Fibroblast of villous mesenchyme (primary cell): ENCODE measurements at regions not wholly inside any gene's neighbourhood (a gene's known extent, or its start where the extent isn't known, plus 50 kb on each side); places are given as distances from the start of the nearest gene placed in this dataset.

Experiments
- DNase-seq: peaks from one replicate; pipeline ENCODE4 v3.0.0-alpha.2; 2010; ENCODE audit warnings: low read depth
- H3K4me3 ChIP-seq: 2 replicates; pipeline ENCODE4 v1.5.1; 2011; ENCODE audit warnings: low read depth, mild to moderate bottlenecking, low read length
- CTCF ChIP-seq: IDR thresholded peaks from 2 replicates; pipeline ENCODE4 v1.5.1; 2012; ENCODE audit warnings: low read depth, mild to moderate bottlenecking, low read length; ENCODE audit not compliant: insufficient read depth

DNA sequence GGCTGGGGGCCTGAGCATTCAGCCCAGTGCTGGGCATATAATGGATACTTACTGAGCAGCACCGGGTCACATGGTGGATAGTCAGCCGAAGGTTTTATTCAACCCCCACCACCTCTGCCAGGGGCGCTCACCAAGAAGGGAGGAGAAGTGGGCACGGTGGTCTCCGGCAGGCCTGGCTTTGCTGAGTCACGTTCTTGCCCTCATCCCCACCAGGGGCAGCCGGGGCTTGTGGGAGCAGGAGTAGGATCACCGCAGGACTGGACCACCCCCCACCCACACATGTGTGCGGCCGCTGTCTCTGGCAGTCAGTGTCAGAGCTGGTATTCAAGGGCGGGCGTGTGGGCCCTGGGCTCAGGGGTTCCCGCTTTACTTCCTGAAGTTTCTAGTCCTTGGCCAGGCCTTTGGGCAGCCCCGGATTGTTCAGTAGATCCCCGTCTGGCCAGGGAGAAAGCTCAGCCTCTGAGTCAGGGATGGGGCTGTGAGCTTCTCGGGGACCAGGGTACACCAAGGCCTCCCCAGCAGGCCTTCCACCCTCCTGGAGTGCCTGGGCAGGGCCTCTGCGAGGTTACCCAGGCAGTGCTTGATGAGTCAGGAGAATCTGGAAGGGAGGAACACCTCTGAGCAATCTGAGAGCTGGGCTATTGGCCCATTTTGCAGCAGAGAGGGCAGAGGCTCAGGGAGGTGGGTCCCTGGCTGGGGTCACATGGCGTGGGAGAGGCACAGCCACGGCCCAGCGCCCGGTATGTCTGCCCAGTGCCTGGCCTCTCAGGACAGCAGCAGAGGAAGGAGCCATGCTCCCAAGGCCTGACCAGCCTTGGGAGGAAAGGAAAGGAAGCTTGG, 60.6 kb downstream of the RTL6 start:
- TF ChIP-seq CTCF = no peak
- DNase-seq = no peak
- H3K4me3 ChIP-seq = no peak overlapping the region

GRCh38 chr22:44436736-44437135, 61.3 kb downstream of the RTL6 start:
- DNase-seq = no peak
- H3K4me3 ChIP-seq = no peak overlapping the region
- TF ChIP-seq CTCF = no peak

DNA sequence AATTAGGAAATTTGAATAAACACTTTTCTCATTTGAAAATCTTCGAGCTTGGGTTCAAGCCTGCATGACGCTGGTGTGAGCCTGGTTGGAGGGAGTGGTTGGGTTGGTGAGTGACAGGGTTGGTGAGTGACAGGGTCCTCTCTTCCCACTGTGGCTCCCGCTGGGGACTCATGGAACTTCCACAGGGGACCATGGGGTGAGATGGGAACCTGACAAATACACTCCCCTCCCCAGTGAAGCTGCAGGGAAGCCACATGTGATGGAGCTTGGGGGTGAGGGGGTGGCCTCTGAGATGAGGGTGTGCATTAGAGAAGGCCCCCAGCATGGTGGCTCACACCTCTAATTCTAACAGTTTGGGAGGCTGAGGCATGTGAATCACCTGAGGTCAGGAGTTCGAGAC, 66.8 kb downstream of the RTL6 start:
- no peak for TF ChIP-seq CTCF
- no peak overlapping the region for H3K4me3 ChIP-seq
- DNase-seq = no peak

GRCh38 chr22:44430716-44431115, 67.3 kb downstream of the RTL6 start:
- DNase-seq = no peak
- H3K4me3 ChIP-seq = no peak overlapping the region
- no peak for TF ChIP-seq CTCF

GRCh38 chr22:44429941-44430587, 68.0 kb downstream of the RTL6 start:
- no peak for TF ChIP-seq CTCF
- H3K4me3 ChIP-seq = no peak overlapping the region
- DNase-seq = no peak

DNA sequence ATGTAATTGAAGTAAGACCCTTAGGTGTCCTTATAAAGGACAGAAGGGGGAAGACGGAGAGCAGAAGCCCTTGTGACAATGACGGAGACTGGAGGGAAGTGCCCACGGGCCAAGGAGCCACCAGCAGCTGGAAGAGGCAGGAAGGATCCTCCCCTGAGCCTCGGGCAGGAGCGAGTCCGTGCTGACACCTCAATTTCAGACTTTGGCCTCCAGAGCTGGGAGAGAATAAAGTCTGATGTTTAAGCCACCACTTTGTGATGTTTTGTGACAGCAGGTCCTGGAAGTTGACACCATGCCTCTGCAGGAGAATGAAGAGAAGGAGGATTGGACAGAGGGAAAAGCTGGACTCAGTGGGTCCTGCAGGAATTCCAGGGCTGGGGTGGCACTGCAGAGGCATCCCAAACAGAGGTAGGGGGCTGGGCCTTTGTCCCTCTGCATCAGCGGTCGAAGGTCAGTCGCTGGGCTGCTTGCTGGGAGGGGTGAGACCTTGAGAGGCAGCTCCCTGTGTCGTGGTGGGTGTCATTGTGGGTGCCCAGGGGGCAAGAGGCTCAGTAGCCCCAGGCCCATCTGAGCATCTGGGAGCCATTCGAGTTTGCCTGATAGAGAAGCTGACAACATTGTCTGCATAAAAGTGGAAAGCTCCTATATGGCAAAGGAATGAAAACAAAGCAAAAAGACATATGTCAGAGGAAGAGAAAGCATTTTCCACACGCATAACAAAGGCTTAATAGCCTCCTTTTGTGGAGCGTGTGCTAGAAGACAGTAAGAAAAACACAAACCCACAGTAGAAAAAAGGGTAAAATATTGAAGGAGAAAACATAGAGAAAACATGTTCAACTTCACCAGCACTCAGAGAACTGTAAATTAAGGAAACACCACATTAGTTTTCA, 68.8 kb downstream of the RTL6 start:
- no peak for DNase-seq
- no peak overlapping the region for H3K4me3 ChIP-seq
- no peak for TF ChIP-seq CTCF
